HepG2 (cell line): ENCODE measurements at regions not wholly inside any gene's neighbourhood (a gene's known extent, or its start where the extent isn't known, plus 50 kb on each side); places are given as distances from the start of the nearest gene placed in this dataset.

ENCODE experiments used
- ATAC-seq: fragments of 200-7000 bp; cut with Tn5 transposase; 3 replicates; pipeline ENCODE4 v1.9.1; 2020; ENCODE audit warnings: mild to moderate bottlenecking, moderate library complexity
- BruUV-seq: library from RNA; stranded (reverse); fragments of 400-500 nt; replicated peaks from 2 replicates; lab custom pipeline; 2021; lab: Mats Ljungman, UMichigan
- CTCF ChIA-PET: fragments of 300-600 bp; formaldehyde crosslinking; extraction: SDS; loops from one replicate; lab custom pipeline; 2021; ENCODE audit warnings: low total read pairs, inconsistent platforms, low intra/inter-chr PET ratio; lab: Yijun Ruan, JAX
- POLR2A ChIA-PET: fragments of 350-600 bp; sonication (Branson Sonifier 250); formaldehyde crosslinking; loops from one replicate; lab custom pipeline; 2020; ENCODE audit warnings: antibody characterized with exemption, inconsistent platforms; lab: Yijun Ruan, JAX
- DNase-seq: peaks from one replicate; pipeline ENCODE4 v3.0.0-alpha.2; 2015; ENCODE audit warnings: low spot score
- FAIRE-seq: peaks from 3 replicates; lab custom pipeline; 2011; peaks lifted over from hg19 to GRCh38; lab: Jason Lieb, UNC
- H2AFZ ChIP-seq: one replicate; pipeline ENCODE4 v1.6.1; 2011; ENCODE audit warnings: low read length, inconsistent platforms
- H3K27ac ChIP-seq: fragments of 300-600 bp; 3 replicates; pipeline ENCODE4 v1.8.0; 2011; ENCODE audit warnings: mixed run types, mild to moderate bottlenecking, mixed read lengths, low read length, inconsistent platforms; ENCODE audit not compliant: insufficient read depth; ENCODE audit errors: extremely low read length
- H3K27me3 ChIP-seq, 2 experiments: fragments of 200-600 bp in 1 of 2; 2 replicates in 1 of 2; 3 replicates in 1 of 2; pipeline versions ENCODE4 v1.6.0 to v1.8.0; 2011; ENCODE audit warnings: low read length in 2 of 2, mild to moderate bottlenecking in 2 of 2, moderate library complexity in 2 of 2, inconsistent platforms in 1 of 2; ENCODE audit not compliant: insufficient read depth in 2 of 2, control insufficient read depth in 1 of 2
- H3K36me3 ChIP-seq, 2 experiments: fragments of 200-600 bp in 1 of 2; replicated peaks in 1 of 2; 2 replicates in 1 of 2; 3 replicates in 1 of 2; pipeline versions ENCODE4 v1.5.1 to v1.8.0; 2011; ENCODE audit warnings: low read length in 2 of 2, inconsistent platforms in 1 of 2; ENCODE audit not compliant: insufficient read depth in 2 of 2, control insufficient read depth in 1 of 2
- H3K4me1 ChIP-seq: 2 replicates; pipeline ENCODE4 v1.5.1; 2012; ENCODE audit warnings: low read length, inconsistent platforms; ENCODE audit not compliant: insufficient read depth
- H3K4me2 ChIP-seq: 2 replicates; pipeline ENCODE4 v1.6.0; 2011; ENCODE audit warnings: low read depth, low read length, inconsistent platforms
- H3K4me3 ChIP-seq, 3 experiments: fragments of 200-600 bp in 1 of 3; sonication (generic), shearing (Covaris generic) in 1 of 3; replicated peaks in 1 of 3; 2 replicates each; pipeline ENCODE4 v1.5.1; 2011 to 2016; ENCODE audit warnings: low read length in 3 of 3, inconsistent platforms in 2 of 3, low read depth in 2 of 3, mild to moderate bottlenecking in 2 of 3, control low read depth in 1 of 3, mixed read lengths in 1 of 3; ENCODE audit not compliant: insufficient read depth in 1 of 3
- H3K79me2 ChIP-seq: one replicate; pipeline ENCODE4 v1.6.1; 2011; ENCODE audit warnings: low read length, inconsistent platforms; ENCODE audit not compliant: insufficient read depth
- H3K9ac ChIP-seq: 2 replicates; pipeline ENCODE4 v1.6.0; 2011; ENCODE audit warnings: mild to moderate bottlenecking, low read depth, low read length, inconsistent platforms; ENCODE audit not compliant: insufficient read depth
- H3K9me3 ChIP-seq: 2 replicates; pipeline ENCODE4 v1.5.1; 2012; ENCODE audit warnings: mild to moderate bottlenecking, low read length
- H4K20me1 ChIP-seq: 2 replicates; pipeline ENCODE4 v1.6.0; 2011; ENCODE audit warnings: inconsistent platforms, mild to moderate bottlenecking, low read length, moderate library complexity; ENCODE audit not compliant: insufficient read depth
- CHD4 ChIP-seq: fragments of 200-600 bp; sonication (generic); IDR thresholded peaks from 2 replicates; pipeline ENCODE4 v1.7.0; 2017; ENCODE audit warnings: mild to moderate bottlenecking, low read length, borderline replicate concordance
- FOSL2 ChIP-seq: sonication (generic); formaldehyde crosslinking; IDR thresholded peaks from 2 replicates; pipeline ENCODE4 v1.4.0; 2020; ENCODE audit warnings: missing genetic modification reagents
- MXD4 ChIP-seq: IDR thresholded peaks from 2 replicates; pipeline ENCODE4 v1.6.1; 2016; ENCODE audit warnings: mild to moderate bottlenecking, missing biosample characterization, missing genetic modification reagents
- RARG ChIP-seq: sonication (generic); formaldehyde crosslinking; IDR thresholded peaks from 2 replicates; pipeline ENCODE4 v1.4.0; 2020; ENCODE audit warnings: low read depth, mild to moderate bottlenecking, missing genetic modification reagents
- SNAPC4 ChIP-seq: sonication (generic); formaldehyde crosslinking; IDR thresholded peaks from 2 replicates; pipeline ENCODE4 v1.4.0; 2020; ENCODE audit warnings: mild to moderate bottlenecking, missing genetic modification reagents
- TARDBP ChIP-seq: sonication (generic); formaldehyde crosslinking; IDR thresholded peaks from 2 replicates; pipeline ENCODE4 v1.8.0; 2022; ENCODE audit warnings: mild to moderate bottlenecking, missing genetic modification reagents
- ZNF383 ChIP-seq: sonication (generic); formaldehyde crosslinking; IDR thresholded peaks from 2 replicates; pipeline ENCODE4 v1.4.0; 2020; ENCODE audit warnings: missing genetic modification reagents, mild to moderate bottlenecking, borderline replicate concordance
- ZNF616 ChIP-seq: sonication (generic); formaldehyde crosslinking; IDR thresholded peaks from 2 replicates; pipeline ENCODE4 v1.5.0; 2020; ENCODE audit warnings: low read depth, mild to moderate bottlenecking, missing genetic modification reagents
- ZNF7 ChIP-seq: IDR thresholded peaks from 2 replicates; pipeline ENCODE4 v1.6.1; 2016; ENCODE audit warnings: missing biosample characterization, missing genetic modification reagents
- WGBS: methylation state at CpG from one replicate; pipeline ENCODE4 v1.1.6; 2017; ENCODE audit warnings: low lambda C conversion rate; 5-methylcytosine and 5-hydroxymethylcytosine counted together
- in situ Hi-C: cut with HindIII; loops from 2 replicates; pipeline ENCODE4 v1.10.0; 2017; ENCODE audit warnings: low pct_unique_long_range_greater_than_20kb; ENCODE audit not compliant: extremely low pct_ligation_motif_present
- intact Hi-C: fragments of 100-400 bp; cut with micrococcal nuclease; formaldehyde crosslinking; loops from one replicate; pipeline ENCODE4 v1.10.0; 2022; ENCODE audit not compliant: unreplicated experiment
- TF ChIP-seq, protein P1 (sequence below): sonication (generic); formaldehyde crosslinking; IDR thresholded peaks from 2 replicates; pipeline ENCODE4 v1.4.0; 2020; ENCODE audit warnings: missing genetic modification reagents, low read depth, mild to moderate bottlenecking, borderline replicate concordance
- TF ChIP-seq, protein P2 (sequence below): IDR thresholded peaks from 2 replicates; pipeline ENCODE4 v1.6.1; 2018; ENCODE audit warnings: missing genetic modification reagents

DNA sequence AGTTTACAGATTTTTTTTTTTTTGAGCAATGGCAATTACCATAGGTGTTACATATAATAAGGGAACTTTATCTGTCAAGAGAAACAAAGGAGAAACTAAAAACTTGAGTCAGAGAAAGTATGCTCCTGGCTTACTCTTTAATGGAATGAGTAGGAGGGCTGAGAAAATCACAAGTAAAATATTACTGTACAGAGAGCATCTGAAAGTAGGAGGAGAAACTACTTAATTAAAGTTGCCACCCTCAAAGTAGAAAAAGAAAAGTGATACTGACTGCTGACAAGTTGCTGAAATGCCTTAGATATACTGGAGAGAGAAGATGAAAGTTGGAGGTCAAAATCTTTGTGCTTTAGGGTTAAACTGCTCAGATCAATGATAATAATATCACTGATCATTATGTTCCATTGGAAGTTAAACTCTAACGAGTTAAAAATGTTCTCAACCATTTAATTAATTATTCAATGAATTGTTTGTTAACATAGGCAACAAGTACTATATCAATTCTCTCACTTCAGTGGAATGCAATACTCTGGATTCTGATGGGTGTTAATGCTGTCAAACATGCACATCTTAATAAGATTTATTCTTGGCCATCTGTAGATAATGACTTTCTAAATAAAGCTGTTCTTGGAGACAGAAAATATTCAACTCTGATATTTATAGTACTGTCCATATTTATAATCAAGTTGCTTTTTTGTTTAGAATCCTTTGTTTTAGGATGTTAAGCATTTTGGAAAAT lies 61.2 kb upstream of the CAMK2D start:
- FAIRE-seq (no peak), ATAC-seq (no peak), DNase-seq (no peak)
- Histone ChIP-seq H3K79me2 (no peaks in the 10 kb centered on the region), H3K4me3 (no peak overlapping the region), H3K4me1 (peaks cover 9% of the 10 kb centered on the region; the same call in 1 of the 2 replicates), H3K27ac (no peak overlapping the region), H3K9ac (no peak overlapping the region), H3K27me3 (0 out of 5 replicates have a peak, but pooled peaks cover 0 to 4% of the 10 kb centered on the region in 2 experiments), H3K9me3 (no peaks in the 10 kb centered on the region), H2AFZ (no peak overlapping the region), H3K36me3 (no peaks in the 10 kb centered on the region), H3K4me2 (no peak overlapping the region), H4K20me1 (no peaks in the 10 kb centered on the region)
- BruUV-seq = no TSS peak
- ChIA-PET POLR2A (no interaction called here), CTCF (no interaction called here)
- 0% methylated on average over 1 of the region's 1 CpG for WGBS
- intact Hi-C loops = no loop called here
- no peak for TF ChIP-seq RARG (CRISPR knock-in tag)
- in situ Hi-C loops = no loop called here

- Histone ChIP-seq H3K4me1 (peaks cover 6% of the 10 kb centered on the region; the same call in 1 of the 2 replicates), H2AFZ (no peak overlapping the region), H3K9me3 (no peaks in the 10 kb centered on the region), H4K20me1 (no peaks in the 10 kb centered on the region), H3K4me3 (no peak overlapping the region), H3K4me2 (no peak overlapping the region), H3K79me2 (no peaks in the 10 kb centered on the region), H3K36me3 (no peaks in the 10 kb centered on the region), H3K27me3 (no peaks in the 10 kb centered on the region), H3K27ac (no peak overlapping the region), H3K9ac (no peak overlapping the region)
- ATAC-seq (no peak), FAIRE-seq (no peak), DNase-seq (no peak)
- in situ Hi-C loops = no loop called here
- intact Hi-C loops = no loop called here
- ChIA-PET POLR2A (no interaction called here), CTCF (no interaction called here)
- BruUV-seq = no TSS peak
- 54% methylated on average over 2 of the region's 2 CpGs for WGBS
- TF ChIP-seq SNAPC4 (no peak), ZNF7 (CRISPR knock-in tag) (no peak), TARDBP (CRISPR knock-in tag) (no peak), ZNF383 (CRISPR knock-in tag) (no peak), CHD4 (no peak), FOSL2 (CRISPR knock-in tag) (no peak), ZNF616 (CRISPR knock-in tag) (no peak), MXD4 (CRISPR knock-in tag) (no peak)
- TF ChIP-seq, protein P1, sequence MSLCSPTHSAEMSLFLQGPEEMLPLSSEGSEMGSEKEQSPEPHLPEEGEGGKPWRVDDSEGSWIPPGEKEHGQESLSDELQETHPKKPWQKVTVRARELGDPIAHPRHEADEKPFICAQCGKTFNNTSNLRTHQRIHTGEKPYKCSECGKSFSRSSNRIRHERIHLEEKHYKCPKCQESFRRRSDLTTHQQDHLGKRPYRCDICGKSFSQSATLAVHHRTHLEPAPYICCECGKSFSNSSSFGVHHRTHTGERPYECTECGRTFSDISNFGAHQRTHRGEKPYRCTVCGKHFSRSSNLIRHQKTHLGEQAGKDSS (CRISPR knock-in tag) = no peak
- TF ChIP-seq, protein P2, sequence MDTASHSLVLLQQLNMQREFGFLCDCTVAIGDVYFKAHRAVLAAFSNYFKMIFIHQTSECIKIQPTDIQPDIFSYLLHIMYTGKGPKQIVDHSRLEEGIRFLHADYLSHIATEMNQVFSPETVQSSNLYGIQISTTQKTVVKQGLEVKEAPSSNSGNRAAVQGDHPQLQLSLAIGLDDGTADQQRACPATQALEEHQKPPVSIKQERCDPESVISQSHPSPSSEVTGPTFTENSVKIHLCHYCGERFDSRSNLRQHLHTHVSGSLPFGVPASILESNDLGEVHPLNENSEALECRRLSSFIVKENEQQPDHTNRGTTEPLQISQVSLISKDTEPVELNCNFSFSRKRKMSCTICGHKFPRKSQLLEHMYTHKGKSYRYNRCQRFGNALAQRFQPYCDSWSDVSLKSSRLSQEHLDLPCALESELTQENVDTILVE (CRISPR knock-in tag) = no peak
Measured at GRCh38 chr4:113821856-113822255, 60.3 kb upstream of the CAMK2D start.
